ENCODE measurements at regions not wholly inside any gene's neighbourhood (a gene's known extent, or its start where the extent isn't known, plus 50 kb on each side); places are given as distances from the start of the nearest gene placed in this dataset.

GRCh38 chr4:111037591-111038360, 414.9 kb upstream of the PITX2 start:
- no peaks in the 10 kb centered on the region for H3K9me3 Mint-ChIP-seq (ENCODE audit: insufficient read depth)
- WGBS (ENCODE audit: insufficient coverage) = 72% methylated on average over 4 of the region's 7 CpGs
- H3K4me1 ChIP-seq (ENCODE audit: control insufficient read depth in 2 of 2, insufficient read depth in 2 of 2, low read length in 2 of 2) = no peaks in the 10 kb centered on the region
- H4K20me1 ChIP-seq (ENCODE audit: control insufficient read depth, insufficient read depth, low read length, poor library complexity, severe bottlenecking) = no peaks in the 10 kb centered on the region
- no peak overlapping the region for H3K9ac ChIP-seq (ENCODE audit: low read length)
- POLR2A ChIA-PET = no interaction called here
- no peaks in the 10 kb centered on the region for H3K36me3 ChIP-seq (replicated peaks in 1 of 2; ENCODE audit: control extremely low read depth in 1 of 2, control insufficient read depth in 1 of 2, extremely low read depth in 1 of 2, insufficient read depth in 2 of 2, low read length in 1 of 2)
- no peaks in the 10 kb centered on the region for H3K4me1 Mint-ChIP-seq
- intact Hi-C loops (cut with micrococcal nuclease) = no loop called here
- H3K27ac ChIP-seq (ENCODE audit: low read length in 2 of 2) = no peak overlapping the region
- CTCF ChIA-PET = no interaction called here
- H3K4me2 ChIP-seq (replicated peaks; ENCODE audit: low read depth, low read length, poor library complexity, severe bottlenecking) = no peak overlapping the region
- no peaks in the 10 kb centered on the region for H3K79me2 ChIP-seq (ENCODE audit: control insufficient read depth, insufficient read depth, low read length)
- ATAC-seq (ENCODE audit: low read depth) (no peak), DNase-seq (no peak)
- H3K27me3 Mint-ChIP-seq = no peaks in the 10 kb centered on the region
- H3K4me3 ChIP-seq (ENCODE audit: control extremely low read depth in 1 of 5, extremely low read depth in 1 of 5, insufficient read depth in 1 of 5, low read depth in 2 of 5, low read length in 4 of 5) = no peak overlapping the region
- H3K27ac Mint-ChIP-seq = no peak overlapping the region
- H3K4me3 Mint-ChIP-seq = no peak overlapping the region
- TF ChIP-seq CTCF (IDR thresholded peaks at IDR 0.05) (no peak), EZH2 (IDR thresholded peaks at IDR 0.05; ENCODE audit: borderline replicate concordance, insufficient read depth, low read depth, low read length, poor library complexity, severe bottlenecking) (no peak)
- H2AFZ ChIP-seq (ENCODE audit: insufficient read depth, low read depth, low read length, poor library complexity, severe bottlenecking) = no peak overlapping the region
- H3K27me3 ChIP-seq (replicated peaks in 1 of 4; ENCODE audit: control extremely low read depth in 1 of 4, control insufficient read depth in 3 of 4, insufficient read depth in 4 of 4, low read length in 3 of 4) = no peaks in the 10 kb centered on the region
- H3K9me3 ChIP-seq (ENCODE audit: control extremely low read depth in 1 of 3, control insufficient read depth in 2 of 3, insufficient read depth in 1 of 3, low read length in 2 of 3) = no peaks in the 10 kb centered on the region

GRCh38 chr4:111040904-111041303, 418.0 kb upstream of the PITX2 start:
- no peak overlapping the region for H3K4me2 ChIP-seq (replicated peaks; ENCODE audit: low read depth, low read length, poor library complexity, severe bottlenecking)
- ChIA-PET CTCF (no interaction called here), POLR2A (no interaction called here)
- DNase-seq (no peak), ATAC-seq (ENCODE audit: low read depth) (no peak)
- no peak for TF ChIP-seq CTCF (IDR thresholded peaks at IDR 0.05)
- no peak for TF ChIP-seq EZH2 (IDR thresholded peaks at IDR 0.05; ENCODE audit: borderline replicate concordance, insufficient read depth, low read depth, low read length, poor library complexity, severe bottlenecking)
- H3K36me3 ChIP-seq (replicated peaks in 1 of 2; ENCODE audit: control extremely low read depth in 1 of 2, control insufficient read depth in 1 of 2, extremely low read depth in 1 of 2, insufficient read depth in 2 of 2, low read length in 1 of 2) = no peaks in the 10 kb centered on the region
- H3K9me3 ChIP-seq (ENCODE audit: control extremely low read depth in 1 of 3, control insufficient read depth in 2 of 3, insufficient read depth in 1 of 3, low read length in 2 of 3) = no peaks in the 10 kb centered on the region
- no peaks in the 10 kb centered on the region for H3K27me3 Mint-ChIP-seq
- no peaks in the 10 kb centered on the region for H3K9me3 Mint-ChIP-seq (ENCODE audit: insufficient read depth)
- no peaks in the 10 kb centered on the region for H3K27me3 ChIP-seq (replicated peaks in 1 of 4; ENCODE audit: control extremely low read depth in 1 of 4, control insufficient read depth in 3 of 4, insufficient read depth in 4 of 4, low read length in 3 of 4)
- H3K4me3 Mint-ChIP-seq = no peak overlapping the region
- H3K4me1 ChIP-seq (ENCODE audit: control insufficient read depth in 2 of 2, insufficient read depth in 2 of 2, low read length in 2 of 2) = no peaks in the 10 kb centered on the region
- H3K4me3 ChIP-seq (ENCODE audit: control extremely low read depth in 1 of 5, extremely low read depth in 1 of 5, insufficient read depth in 1 of 5, low read depth in 2 of 5, low read length in 4 of 5) = no peak overlapping the region
- no peak overlapping the region for H2AFZ ChIP-seq (ENCODE audit: insufficient read depth, low read depth, low read length, poor library complexity, severe bottlenecking)
- H3K27ac Mint-ChIP-seq = no peak overlapping the region
- no peak overlapping the region for H3K9ac ChIP-seq (ENCODE audit: low read length)
- H3K27ac ChIP-seq (ENCODE audit: low read length in 2 of 2) = no peak overlapping the region
- H3K4me1 Mint-ChIP-seq = no peaks in the 10 kb centered on the region
- no peaks in the 10 kb centered on the region for H4K20me1 ChIP-seq (ENCODE audit: control insufficient read depth, insufficient read depth, low read length, poor library complexity, severe bottlenecking)
- H3K79me2 ChIP-seq (ENCODE audit: control insufficient read depth, insufficient read depth, low read length) = no peaks in the 10 kb centered on the region
- intact Hi-C loops (cut with micrococcal nuclease) = no loop called here

Data from B cell (primary cell).